22Rv1 (cell line): ENCODE measurements at regions not wholly inside any gene's neighbourhood (a gene's known extent, or its start where the extent isn't known, plus 50 kb on each side); places are given as distances from the start of the nearest gene placed in this dataset.

Source experiments
- CTCF ChIP-seq: fragments of 450-650 bp; IDR thresholded peaks from 2 replicates; pipeline ENCODE4 v1.5.1; 2017; ENCODE audit warnings: mild to moderate bottlenecking
- ZFX ChIP-seq: fragments of 450-650 bp; IDR thresholded peaks from 2 replicates; pipeline ENCODE4 v1.6.1; 2017; ENCODE audit warnings: antibody characterized with exemption, borderline replicate concordance

GRCh38 chr10:14414901-14415300 is 84.2 kb upstream of the FRMD4A start:
- TF ChIP-seq CTCF, result no peak
- no peak for TF ChIP-seq ZFX
